Thyroid gland (tissue), 4 donors: ENCODE measurements at regions not wholly inside any gene's neighbourhood (a gene's known extent, or its start where the extent isn't known, plus 50 kb on each side); places are given as distances from the start of the nearest gene placed in this dataset.
"Not testable (repeated sequence)": the region's sequence is repeated elsewhere in the genome, so short reads cannot be mapped to it uniquely, and the experiment has no call there.

ENCODE experiments used
- DNase-seq, 2 donors: peaks; one replicate each; pipeline ENCODE4 v3.0.0-alpha.2; 2019
- H3K27ac ChIP-seq, 3 donors: fragments of 200-600 bp; sonication (generic); 1 replicate in 2 of 3; 2 replicates in 1 of 3; pipeline ENCODE4 v1.5.1; 2016 to 2019; ENCODE audit warnings: mild to moderate bottlenecking in 1 of 3, moderate library complexity in 1 of 3
- H3K27me3 ChIP-seq: fragments of 200-600 bp; sonication (generic); one replicate; pipeline ENCODE4 v1.5.1; 2019
- H3K36me3 ChIP-seq, 2 donors: fragments of 200-600 bp; sonication (generic); one replicate each; pipeline ENCODE4 v1.5.1; 2016 to 2019
- H3K4me1 ChIP-seq, 2 donors: fragments of 200-600 bp; sonication (generic); one replicate each; pipeline ENCODE4 v1.5.1; 2017 to 2019
- H3K4me3 ChIP-seq, 3 donors: fragments of 200-600 bp; sonication (generic); replicated peaks in 1 of 3; 1 replicate in 2 of 3; 2 replicates in 1 of 3; pipeline ENCODE4 v1.5.1; 2016; ENCODE audit warnings: mild to moderate bottlenecking in 1 of 3
- H3K9me3 ChIP-seq: fragments of 200-600 bp; sonication (generic); one replicate; pipeline ENCODE4 v1.5.1; 2017
- CTCF ChIP-seq, 6 experiments: fragments of 200-600 bp in 3 of 6; fragments of 450-650 bp in 3 of 6; sonication (generic) in 3 of 6; IDR thresholded peaks; one replicate each; pipeline ENCODE4 v1.5.1; 2016 to 2019; ENCODE audit warnings: antibody characterized with exemption in 6 of 6, mild to moderate bottlenecking in 2 of 6, inconsistent platforms in 1 of 6, moderate library complexity in 1 of 6
- POLR2A ChIP-seq, 2 donors: fragments of 450-650 bp; IDR thresholded peaks; one replicate each; pipeline ENCODE4 v1.6.1; 2017; ENCODE audit warnings: antibody characterized with exemption in 2 of 2, mild to moderate bottlenecking in 2 of 2, moderate library complexity in 1 of 2
- WGBS, 2 donors: methylation state at CpG; one replicate each; pipeline ENCODE4 v1.1.5; 2017; 5-methylcytosine and 5-hydroxymethylcytosine counted together
- intact Hi-C: fragments of 100-400 bp; cut with DNase I; formaldehyde crosslinking; loops from one replicate; pipeline ENCODE4 v1.15.1; 2023

GRCh38 chr4:170226288-170226687 lies 136.5 kb upstream of the AADAT start:
- Histone ChIP-seq H3K27ac (no peak overlapping the region), H3K27me3 (no peaks in the 10 kb centered on the region), H3K4me1 (no peaks in the 10 kb centered on the region), H3K9me3 (no peaks in the 10 kb centered on the region), H3K36me3 (no peaks in the 10 kb centered on the region), H3K4me3 (no peak overlapping the region)
- WGBS, 2 donors, result 44 to 61% methylated on average over 2 of the region's 2 CpGs
- intact Hi-C loops, result no loop called here
- DNase-seq, result no peak
- TF ChIP-seq POLR2A (IDR thresholded peaks at IDR 0.05) (no peak), CTCF (IDR thresholded peaks at IDR 0.05) (no peak)

GRCh38 chr4:170214731-170215130 lies 125.0 kb upstream of the AADAT start:
- TF ChIP-seq CTCF (IDR thresholded peaks at IDR 0.05) (no peak), POLR2A (IDR thresholded peaks at IDR 0.05) (no peak)
- intact Hi-C loops, result no loop called here
- Histone ChIP-seq H3K27me3 (no peaks in the 10 kb centered on the region), H3K4me1 (no peaks in the 10 kb centered on the region), H3K9me3 (no peaks in the 10 kb centered on the region), H3K36me3 (no peaks in the 10 kb centered on the region), H3K4me3 (no peak overlapping the region), H3K27ac (no peak overlapping the region)
- DNase-seq, result no peak
- WGBS, 2 donors, result 38 to 61% methylated on average over 1 of the region's 1 CpG

GRCh38 chr4:170214101-170214500 lies 124.3 kb upstream of the AADAT start:
- DNase-seq, result no peak
- intact Hi-C loops, result no loop called here
- no peaks in the 10 kb centered on the region for H3K27me3 ChIP-seq
- H3K9me3 ChIP-seq, result no peaks in the 10 kb centered on the region
- TF ChIP-seq CTCF (IDR thresholded peaks at IDR 0.05) (no peak), POLR2A (IDR thresholded peaks at IDR 0.05) (no peak)
- no peaks in the 10 kb centered on the region for H3K36me3 ChIP-seq
- no peaks in the 10 kb centered on the region for H3K4me1 ChIP-seq
- H3K4me3 ChIP-seq, result no peak overlapping the region
- H3K27ac ChIP-seq, result no peak overlapping the region
- WGBS, 2 donors, result 72 to 86% methylated on average over 1 of the region's 1 CpG

- intact Hi-C loops, result no loop called here
- no peaks in the 10 kb centered on the region for H3K4me1 ChIP-seq
- TF ChIP-seq POLR2A (IDR thresholded peaks at IDR 0.05), result no peak
- H3K27me3 ChIP-seq, result no peaks in the 10 kb centered on the region
- H3K9me3 ChIP-seq, result no peaks in the 10 kb centered on the region
- H3K27ac ChIP-seq, result no peak overlapping the region
- no peak for DNase-seq
- 77 to 79% methylated on average over 3 of the region's 3 CpGs for WGBS, 2 donors
- no peaks in the 10 kb centered on the region for H3K36me3 ChIP-seq
- H3K4me3 ChIP-seq, result no peak overlapping the region
Observed at GRCh38 chr4:170202721-170203120, 113.0 kb upstream of the AADAT start.

GRCh38 chr4:170198747-170199146 lies 109.0 kb upstream of the AADAT start:
- no peak for DNase-seq
- Histone ChIP-seq H3K27ac (no peak overlapping the region), H3K36me3 (no peaks in the 10 kb centered on the region), H3K4me1 (no peaks in the 10 kb centered on the region), H3K9me3 (no peaks in the 10 kb centered on the region), H3K4me3 (no peak overlapping the region), H3K27me3 (no peaks in the 10 kb centered on the region)
- WGBS, 2 donors, result 81 to 82% methylated on average over 1 of the region's 1 CpG
- intact Hi-C loops, result no loop called here
- no peak for TF ChIP-seq POLR2A (IDR thresholded peaks at IDR 0.05)
- no peak for TF ChIP-seq CTCF (IDR thresholded peaks at IDR 0.05)

GRCh38 chr4:170194794-170195193 lies 105.0 kb upstream of the AADAT start:
- H3K4me1 ChIP-seq, H3K27ac ChIP-seq, H3K27me3 ChIP-seq, H3K9me3 ChIP-seq, H3K36me3 ChIP-seq, DNase-seq, H3K4me3 ChIP-seq, intact Hi-C loops: not testable (repeated sequence)
- 69 to 89% methylated on average over 2 of the region's 2 CpGs for WGBS, 2 donors
